K562 (cell line): ENCODE measurements at regions not wholly inside any gene's neighbourhood (a gene's known extent, or its start where the extent isn't known, plus 50 kb on each side); places are given as distances from the start of the nearest gene placed in this dataset.
A peak's percentile ranks its signal among the peaks of the same experiment; 100 is the strongest.

Experiments
- ARNT ChIP-seq, 2 experiments: fragments of 450-650 bp; IDR thresholded peaks; 2 replicates each; pipeline ENCODE4 v1.6.1; 2016; ENCODE audit warnings: mild to moderate bottlenecking in 1 of 2
- BCL6 ChIP-seq: fragments of 250-450 bp; sonication (Bioruptor Pico); IDR thresholded peaks from 2 replicates; pipeline ENCODE4 v1.4.0; 2020
- CBX3 ChIP-seq, 2 experiments: IDR thresholded peaks; 1 replicate in 1 of 2; 2 replicates in 1 of 2; pipeline ENCODE4 v1.6.1; 2012; ENCODE audit warnings: inconsistent platforms in 2 of 2, low read length in 2 of 2, borderline replicate concordance in 1 of 2, control low read depth in 1 of 2
- CBX5 ChIP-seq: IDR thresholded peaks from 2 replicates; pipeline ENCODE4 v1.6.1; 2014; ENCODE audit warnings: low read depth, borderline replicate concordance
- CCNT2 ChIP-seq: IDR thresholded peaks from 2 replicates; pipeline ENCODE4 v1.6.1; 2011; ENCODE audit warnings: borderline replicate concordance, low read depth, mild to moderate bottlenecking, moderate library complexity, mixed read lengths, low read length; ENCODE audit not compliant: insufficient read length; ENCODE audit errors: extremely low read depth
- DIDO1 ChIP-seq: fragments of 450-650 bp; IDR thresholded peaks from 2 replicates; pipeline ENCODE4 v1.6.1; 2016; ENCODE audit warnings: low read depth, missing biosample characterization, missing genetic modification characterization
- ETS1 ChIP-seq: conservative IDR thresholded peaks from 2 replicates; pipeline ENCODE4 v1.6.1; 2011; ENCODE audit warnings: low read depth, mild to moderate bottlenecking, low read length; ENCODE audit not compliant: control insufficient read depth
- FOXA1 ChIP-seq: fragments of 450-650 bp; IDR thresholded peaks from 2 replicates; pipeline ENCODE4 v1.6.1; 2016; ENCODE audit warnings: mild to moderate bottlenecking, borderline replicate concordance
- HNRNPUL1 ChIP-seq: fragments of 200-400 bp; formaldehyde crosslinking; IDR thresholded peaks from 2 replicates; pipeline ENCODE4 v1.6.1; 2017; ENCODE audit warnings: low read length
- KDM1A ChIP-seq, 2 experiments: fragments of 450-650 bp; IDR thresholded peaks; 2 replicates each; pipeline ENCODE4 v1.6.1; 2016; ENCODE audit warnings: mild to moderate bottlenecking in 2 of 2
- MECOM ChIP-seq: fragments of 250-450 bp; sonication (Bioruptor Pico); IDR thresholded peaks from 2 replicates; pipeline ENCODE4 v1.8.0; 2022; ENCODE audit warnings: inconsistent platforms
- MTF1 ChIP-seq: fragments of 250-450 bp; sonication (Bioruptor Pico); IDR thresholded peaks from 2 replicates; pipeline ENCODE4 v1.9.0; 2021; ENCODE audit warnings: moderate library complexity, mild to moderate bottlenecking, inconsistent platforms, borderline replicate concordance
- PHB2 ChIP-seq: fragments of 450-650 bp; IDR thresholded peaks from 2 replicates; pipeline ENCODE4 v1.6.1; 2017; ENCODE audit warnings: low read depth
- PHTF2 ChIP-seq: fragments of 250-450 bp; sonication (Bioruptor Pico); IDR thresholded peaks from 2 replicates; pipeline ENCODE4 v1.5.0; 2021; ENCODE audit warnings: mild to moderate bottlenecking
- PML ChIP-seq: IDR thresholded peaks from 2 replicates; pipeline ENCODE4 v1.6.1; 2012; ENCODE audit warnings: low read length, inconsistent platforms
- POLR2A ChIP-seq: fragments of 450-650 bp; conservative IDR thresholded peaks from 2 replicates; pipeline ENCODE4 v1.6.1; 2016
- POLR2AphosphoS2 ChIP-seq: IDR thresholded peaks from 2 replicates; pipeline ENCODE4 v1.6.1; 2012; ENCODE audit warnings: low read length, improper control_type of control experiment
- RBM14 ChIP-seq: fragments of 200-400 bp; formaldehyde crosslinking; IDR thresholded peaks from 2 replicates; pipeline ENCODE4 v1.6.1; 2018; ENCODE audit warnings: low read depth, mild to moderate bottlenecking, low read length, moderate library complexity, borderline replicate concordance; ENCODE audit not compliant: insufficient read depth
- SMC3 ChIP-seq: conservative IDR thresholded peaks from 2 replicates; pipeline ENCODE4 v1.6.1; 2011; ENCODE audit warnings: low read depth, low read length, improper control_type of control experiment; ENCODE audit not compliant: insufficient read depth
- SP2 ChIP-seq: IDR thresholded peaks from 2 replicates; pipeline ENCODE4 v1.6.1; 2011; ENCODE audit warnings: mild to moderate bottlenecking, low read depth, low read length, moderate library complexity; ENCODE audit not compliant: poor library complexity, severe bottlenecking; ENCODE audit errors: extremely low read depth
- TCFL5 ChIP-seq: fragments of 250-450 bp; sonication (Bioruptor Pico); conservative IDR thresholded peaks from 2 replicates; pipeline ENCODE4 v1.6.1; 2021; ENCODE audit warnings: mild to moderate bottlenecking, moderate library complexity, matching md5 sums
- THRB ChIP-seq: fragments of 450-650 bp; formaldehyde crosslinking; conservative IDR thresholded peaks from 2 replicates; pipeline ENCODE4 v1.4.0; 2022; ENCODE audit warnings: mild to moderate bottlenecking, missing genetic modification characterization
- ZBTB33 ChIP-seq: sonication (generic); formaldehyde crosslinking; IDR thresholded peaks from 2 replicates; pipeline ENCODE4 v1.8.1; 2023; ENCODE audit warnings: mild to moderate bottlenecking, missing genetic modification reagents
- ZNF197 ChIP-seq: fragments of 200-800 bp; sonication (Bioruptor generic); IDR thresholded peaks from 2 replicates; pipeline ENCODE4 v1.6.1; 2016; ENCODE audit warnings: low read depth, missing genetic modification characterization, missing compliant biosample characterization
- ZNF3 ChIP-seq: fragments of 250-450 bp; sonication (Bioruptor Pico); IDR thresholded peaks from 2 replicates; pipeline ENCODE4 v1.5.0; 2021; ENCODE audit warnings: mild to moderate bottlenecking, moderate library complexity
- ZSCAN32 ChIP-seq: fragments of 450-650 bp; formaldehyde crosslinking; IDR thresholded peaks from 2 replicates; pipeline ENCODE4 v1.4.0; 2020; ENCODE audit warnings: mild to moderate bottlenecking, moderate library complexity

- TF ChIP-seq FOXA1: no peak
- peak; percentile 6; the same call in 1 of the 2 replicates for TF ChIP-seq HNRNPUL1
- no peak for TF ChIP-seq THRB (CRISPR knock-in tag)
- peak; percentile 97 for TF ChIP-seq PML
- TF ChIP-seq ZBTB33 (CRISPR knock-in tag): peak; percentile 87
- TF ChIP-seq SP2: no peak
- TF ChIP-seq PHTF2 (CRISPR knock-in tag): peak; percentile 54; the same call in 1 of the 2 replicates
- TF ChIP-seq SMC3: peak; percentile 31
- no peak for TF ChIP-seq KDM1A (IDR thresholded peaks at IDR 0.05)
- TF ChIP-seq DIDO1 (tag): no peak
- no peak for TF ChIP-seq CBX3 (IDR thresholded peaks at IDR 0.05; ENCODE audit: borderline replicate concordance in 1 of 2, low read length in 2 of 2)
- no peak for TF ChIP-seq TCFL5 (CRISPR knock-in tag)
- TF ChIP-seq POLR2A: peak; percentile 100
- TF ChIP-seq ZNF3 (CRISPR knock-in tag): no peak
- no peak for TF ChIP-seq BCL6 (CRISPR knock-in tag)
- no peak for TF ChIP-seq MTF1
- no peak for TF ChIP-seq ZSCAN32
- TF ChIP-seq ARNT (IDR thresholded peaks at IDR 0.05): no peak
- TF ChIP-seq RBM14: peak; percentile 97; the same call in 1 of the 2 replicates
- no peak; the same call in 1 of the 2 replicates for TF ChIP-seq PHB2
- TF ChIP-seq CBX5: no peak; the same call in 1 of the 2 replicates
- TF ChIP-seq MECOM: no peak
- peak; percentile 94; the same call in 1 of the 2 replicates for TF ChIP-seq POLR2AphosphoS2
- TF ChIP-seq CCNT2: peak; percentile 97
- peak; percentile 70 for TF ChIP-seq ETS1
- TF ChIP-seq ZNF197: no peak
These were observed 102.0 kb downstream of the OR2B2 start (continued) for GRCh38 chr6:27809939-27810767.
